Calu3 (cell line): ENCODE measurements at regions not wholly inside any gene's neighbourhood (a gene's known extent, or its start where the extent isn't known, plus 50 kb on each side); places are given as distances from the start of the nearest gene placed in this dataset.
A peak's percentile ranks its signal among the peaks of the same experiment; 100 is the strongest.

Experiments
- BruUV-seq: library from RNA; stranded (reverse); fragments of 400-500 nt; replicated peaks from 2 replicates; lab custom pipeline; 2021; lab: Mats Ljungman, UMichigan
- CTCF ChIA-PET: fragments of 300-600 bp; sonication (Branson Sonifier 250); formaldehyde crosslinking; loops from one replicate; lab custom pipeline; 2022; ENCODE audit warnings: antibody characterized with exemption; lab: Charles Lee
- DNase-seq: peaks from one replicate; pipeline ENCODE4 v3.0.0; 2022
- H3K27ac Mint-ChIP-seq: one replicate; pipeline ENCODE4 v1.8.0; 2022; ENCODE audit warnings: mixed read lengths; ENCODE audit not compliant: unreplicated experiment
- H3K27me3 Mint-ChIP-seq: one replicate; pipeline ENCODE4 v1.8.0; 2022; ENCODE audit warnings: mixed read lengths; ENCODE audit not compliant: unreplicated experiment
- H3K36me3 Mint-ChIP-seq: one replicate; pipeline ENCODE4 v1.8.0; 2022; ENCODE audit warnings: mild to moderate bottlenecking, moderate library complexity, mixed read lengths; ENCODE audit not compliant: insufficient read depth, unreplicated experiment
- H3K4me1 Mint-ChIP-seq: one replicate; pipeline ENCODE4 v1.8.0; 2022; ENCODE audit warnings: mild to moderate bottlenecking, low read depth, mixed read lengths; ENCODE audit not compliant: unreplicated experiment
- H3K4me3 Mint-ChIP-seq: one replicate; pipeline ENCODE4 v1.8.0; 2022; ENCODE audit warnings: mild to moderate bottlenecking, low read depth, moderate library complexity, mixed read lengths; ENCODE audit not compliant: unreplicated experiment
- H3K9me3 Mint-ChIP-seq: one replicate; pipeline ENCODE4 v1.8.0; 2022; ENCODE audit warnings: low read depth, mixed read lengths; ENCODE audit not compliant: unreplicated experiment
- CTCF ChIP-seq: fragments of 200-600 bp; IDR thresholded peaks from one replicate; pipeline ENCODE4 v1.8.0; 2022; ENCODE audit warnings: antibody characterized with exemption; ENCODE audit not compliant: unreplicated experiment
- intact Hi-C: fragments of 100-400 bp; cut with micrococcal nuclease; formaldehyde crosslinking; loops from one replicate; pipeline ENCODE4 v1.10.0; 2022; ENCODE audit not compliant: unreplicated experiment

- Mint-ChIP-seq H3K27ac (peak overlapping the region; percentile 69), H3K4me3 (no peak overlapping the region), H3K4me1 (peaks cover 21% of the 10 kb centered on the region), H3K9me3 (peaks cover 10% of the 10 kb centered on the region), H3K36me3 (no peaks in the 10 kb centered on the region), H3K27me3 (no peaks in the 10 kb centered on the region)
- no peak for DNase-seq
- no peak for TF ChIP-seq CTCF
- intact Hi-C loops, result no loop called here
- CTCF ChIA-PET, result interaction anchor here (1.0 kb wide), 1 partner anchor 29 kb away, joined by 3 read pairs; no protein-coding TSS in a partner anchor
- BruUV-seq, result no TSS peak
Observed at GRCh38 chr5:89421035-89421434, 538.1 kb upstream of the MEF2C start.

- no TSS peak for BruUV-seq
- H3K4me3 Mint-ChIP-seq, result no peak overlapping the region
- no peak for TF ChIP-seq CTCF
- no peak for DNase-seq
- no peaks in the 10 kb centered on the region for H3K36me3 Mint-ChIP-seq
- H3K27me3 Mint-ChIP-seq, result no peaks in the 10 kb centered on the region
- intact Hi-C loops, result no loop called here
- CTCF ChIA-PET, result no interaction called here
- H3K27ac Mint-ChIP-seq, result no peak overlapping the region
- H3K4me1 Mint-ChIP-seq, result peaks cover 21% of the 10 kb centered on the region
- peaks cover 10% of the 10 kb centered on the region for H3K9me3 Mint-ChIP-seq
Observed at GRCh38 chr5:89418407-89419085, 535.6 kb upstream of the MEF2C start.

- H3K4me1 Mint-ChIP-seq, result peaks cover 21% of the 10 kb centered on the region
- no peak for DNase-seq
- CTCF ChIA-PET, result no interaction called here
- no peak overlapping the region for H3K4me3 Mint-ChIP-seq
- H3K27ac Mint-ChIP-seq, result no peak overlapping the region
- H3K9me3 Mint-ChIP-seq, result peaks cover 9% of the 10 kb centered on the region
- H3K36me3 Mint-ChIP-seq, result no peaks in the 10 kb centered on the region
- TF ChIP-seq CTCF, result no peak
- BruUV-seq, result no TSS peak
- H3K27me3 Mint-ChIP-seq, result no peaks in the 10 kb centered on the region
- intact Hi-C loops, result no loop called here
Observed at GRCh38 chr5:89417990-89418389, 535.0 kb upstream of the MEF2C start.

- peaks cover 21% of the 10 kb centered on the region for H3K4me1 Mint-ChIP-seq
- no peaks in the 10 kb centered on the region for H3K36me3 Mint-ChIP-seq
- no peaks in the 10 kb centered on the region for H3K27me3 Mint-ChIP-seq
- TF ChIP-seq CTCF, result no peak
- CTCF ChIA-PET, result no interaction called here
- no peak overlapping the region for H3K27ac Mint-ChIP-seq
- no TSS peak for BruUV-seq
- no peak for DNase-seq
- no peak overlapping the region for H3K4me3 Mint-ChIP-seq
- peaks cover 7% of the 10 kb centered on the region for H3K9me3 Mint-ChIP-seq
- intact Hi-C loops, result no loop called here
Observed at GRCh38 chr5:89417515-89417914, 534.5 kb upstream of the MEF2C start.
